Activated B cell treated with CpG ODN at 0.5 μM for 24 hours (primary cell): ENCODE measurements at regions not wholly inside any gene's neighbourhood (a gene's known extent, or its start where the extent isn't known, plus 50 kb on each side); places are given as distances from the start of the nearest gene placed in this dataset.

Experiments
- ATAC-seq: fragments of 200-7000 bp; cut with Tn5 transposase; one replicate; pipeline ENCODE4 v1.10.0; 2021; ENCODE audit warnings: low read depth, mild to moderate bottlenecking, moderate library complexity
- CTCF ChIA-PET: fragments of 350-600 bp; sonication (Branson Sonifier 250); formaldehyde crosslinking; loops from one replicate; lab custom pipeline; 2021; ENCODE audit warnings: antibody characterized with exemption; lab: Charles Lee
- POLR2A ChIA-PET: fragments of 350-600 bp; sonication (Branson Sonifier 250); formaldehyde crosslinking; loops from one replicate; lab custom pipeline; 2021; ENCODE audit warnings: antibody characterized with exemption; lab: Charles Lee
- DNase-seq: peaks from one replicate; pipeline ENCODE4 v3.0.0; 2022
- H3K27ac Mint-ChIP-seq: one replicate; pipeline ENCODE4 v1.8.0; 2020; ENCODE audit warnings: mixed read lengths
- H3K27me3 Mint-ChIP-seq: one replicate; pipeline ENCODE4 v1.8.0; 2021; ENCODE audit warnings: mixed read lengths
- H3K36me3 Mint-ChIP-seq: one replicate; pipeline ENCODE4 v1.8.0; 2021; ENCODE audit warnings: low read depth, mixed read lengths
- H3K4me1 Mint-ChIP-seq: one replicate; pipeline ENCODE4 v1.8.0; 2021; ENCODE audit warnings: mixed read lengths
- H3K4me3 Mint-ChIP-seq: one replicate; pipeline ENCODE4 v1.8.0; 2020; ENCODE audit warnings: mild to moderate bottlenecking, mixed read lengths
- H3K9me3 Mint-ChIP-seq: one replicate; pipeline ENCODE4 v1.8.0; 2020; ENCODE audit warnings: mixed read lengths
- CTCF ChIP-seq: fragments of 200-600 bp; IDR thresholded peaks from one replicate; pipeline ENCODE4 v1.8.0; 2022; ENCODE audit warnings: antibody characterized with exemption, mild to moderate bottlenecking
- intact Hi-C: fragments of 100-400 bp; cut with micrococcal nuclease; formaldehyde crosslinking; loops from one replicate; pipeline ENCODE4 v1.15.1; 2024

DNA sequence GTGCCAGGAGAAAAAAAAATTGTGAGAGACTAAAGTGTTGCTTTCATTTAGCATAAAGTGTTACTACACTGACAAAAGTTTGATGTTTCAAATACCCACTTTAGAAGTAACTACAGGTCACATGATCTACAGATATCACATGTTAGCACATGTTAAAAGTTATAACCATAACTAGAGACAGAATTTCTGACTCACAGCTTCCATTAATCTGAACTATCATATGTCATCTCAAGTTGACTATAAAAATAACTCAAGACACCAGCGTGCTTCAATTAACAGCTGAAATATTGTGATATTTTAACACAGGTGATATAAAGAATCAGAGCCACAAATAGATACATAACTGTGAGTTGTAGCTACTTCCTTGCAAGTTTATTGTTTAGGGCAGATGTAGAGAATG, 591.5 kb upstream of the PITX2 start:
- Mint-ChIP-seq H3K4me3 (no peak overlapping the region), H3K36me3 (no peaks in the 10 kb centered on the region), H3K9me3 (no peaks in the 10 kb centered on the region), H3K4me1 (no peaks in the 10 kb centered on the region), H3K27ac (no peak overlapping the region), H3K27me3 (no peaks in the 10 kb centered on the region)
- ChIA-PET CTCF (no interaction called here), POLR2A (no interaction called here)
- no peak for TF ChIP-seq CTCF
- intact Hi-C loops = no loop called here
- no peak for DNase-seq
- no peak for ATAC-seq

GRCh38 chr4:111215755-111216154, 592.9 kb upstream of the PITX2 start:
- H3K4me1 Mint-ChIP-seq = no peaks in the 10 kb centered on the region
- intact Hi-C loops = no loop called here
- no peak overlapping the region for H3K27ac Mint-ChIP-seq
- DNase-seq = no peak
- ATAC-seq = no peak
- H3K9me3 Mint-ChIP-seq = no peaks in the 10 kb centered on the region
- no peaks in the 10 kb centered on the region for H3K27me3 Mint-ChIP-seq
- TF ChIP-seq CTCF = no peak
- no peak overlapping the region for H3K4me3 Mint-ChIP-seq
- CTCF ChIA-PET = no interaction called here
- no peaks in the 10 kb centered on the region for H3K36me3 Mint-ChIP-seq
- POLR2A ChIA-PET = no interaction called here

- H3K27ac Mint-ChIP-seq = no peak overlapping the region
- no peaks in the 10 kb centered on the region for H3K36me3 Mint-ChIP-seq
- intact Hi-C loops = no loop called here
- no peaks in the 10 kb centered on the region for H3K27me3 Mint-ChIP-seq
- no peak overlapping the region for H3K4me3 Mint-ChIP-seq
- POLR2A ChIA-PET = no interaction called here
- CTCF ChIA-PET = no interaction called here
- TF ChIP-seq CTCF = no peak
- ATAC-seq (no peak), DNase-seq (no peak)
- H3K9me3 Mint-ChIP-seq = no peaks in the 10 kb centered on the region
- H3K4me1 Mint-ChIP-seq = no peaks in the 10 kb centered on the region
These were observed 593.9 kb upstream of the PITX2 start for GRCh38 chr4:111216791-111217190.

- CTCF ChIA-PET = no interaction called here
- Mint-ChIP-seq H3K27me3 (no peaks in the 10 kb centered on the region), H3K9me3 (no peaks in the 10 kb centered on the region), H3K27ac (no peak overlapping the region), H3K4me1 (no peaks in the 10 kb centered on the region), H3K4me3 (no peak overlapping the region), H3K36me3 (no peaks in the 10 kb centered on the region)
- intact Hi-C loops = no loop called here
- DNase-seq (no peak), ATAC-seq (no peak)
- POLR2A ChIA-PET = no interaction called here
- TF ChIP-seq CTCF = no peak
These were observed 598.5 kb upstream of the PITX2 start for GRCh38 chr4:111221371-111221770.

- Mint-ChIP-seq H3K27me3 (no peaks in the 10 kb centered on the region), H3K4me3 (no peak overlapping the region), H3K9me3 (no peaks in the 10 kb centered on the region), H3K4me1 (no peaks in the 10 kb centered on the region), H3K27ac (no peak overlapping the region), H3K36me3 (no peaks in the 10 kb centered on the region)
- CTCF ChIA-PET = no interaction called here
- no peak for TF ChIP-seq CTCF
- ATAC-seq (no peak), DNase-seq (no peak)
- POLR2A ChIA-PET = no interaction called here
- intact Hi-C loops = no loop called here
These were observed 605.5 kb upstream of the PITX2 start for GRCh38 chr4:111228396-111228795.
